HG03439 (cell line): ENCODE measurements at regions not wholly inside any gene's neighbourhood (a gene's known extent, or its start where the extent isn't known, plus 50 kb on each side); places are given as distances from the start of the nearest gene placed in this dataset.
"Not testable (repeated sequence)": the region's sequence is repeated elsewhere in the genome, so short reads cannot be mapped to it uniquely, and the experiment has no call there.

Source experiments
- ATAC-seq: cut with Tn5 transposase; IDR thresholded peaks from one replicate; pipeline ENCODE4 v1.9.1; 2021; ENCODE audit warnings: mild to moderate bottlenecking, moderate library complexity; ENCODE audit not compliant: unreplicated experiment

GRCh38 chr2:878245-878930 is 72.3 kb upstream of the SNTG2 start:
- ATAC-seq = no peak

DNA sequence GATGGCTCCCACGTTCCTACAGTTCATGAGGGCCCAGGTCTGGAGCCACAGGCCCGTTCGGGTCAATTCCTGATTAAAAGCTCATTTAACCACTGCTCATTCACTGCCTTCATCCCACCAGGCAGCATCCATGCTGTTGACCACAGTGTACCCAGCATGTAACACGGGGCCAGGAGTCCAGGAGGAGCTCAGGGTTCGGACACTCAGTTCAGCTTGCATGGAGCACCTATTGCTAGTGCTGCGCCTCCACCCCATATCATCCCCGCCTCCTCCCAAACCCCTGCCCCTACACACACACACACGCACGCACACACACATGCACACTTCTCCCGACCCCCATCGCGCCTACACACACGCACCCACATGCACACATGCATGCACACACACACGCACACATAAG is 72.9 kb upstream of the SNTG2 start:
- no peak for ATAC-seq

- ATAC-seq = no peak
Measured at GRCh38 chr2:875687-876615, 74.7 kb upstream of the SNTG2 start.

- no peak for ATAC-seq
Measured at GRCh38 chr2:873651-874580, 76.7 kb upstream of the SNTG2 start.

DNA sequence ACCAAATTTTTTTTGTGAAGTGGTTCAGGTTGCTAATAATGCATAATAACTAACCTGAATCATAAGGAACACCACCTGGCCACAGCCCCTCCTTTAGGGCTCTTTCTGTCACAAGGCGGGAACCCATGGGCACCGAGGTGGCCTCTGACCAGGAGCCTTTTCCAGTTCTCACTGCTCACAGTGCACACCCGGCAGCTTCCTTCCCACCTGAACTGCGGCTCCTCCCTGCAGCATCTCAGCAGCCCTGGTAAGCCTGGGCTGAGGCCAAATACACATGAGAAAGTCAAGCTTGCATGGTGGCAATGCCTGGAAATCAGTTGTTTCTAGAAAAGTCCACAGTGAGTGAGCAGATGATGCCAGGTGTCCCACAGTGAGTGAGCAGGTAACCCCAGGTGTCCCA is 77.6 kb upstream of the SNTG2 start:
- ATAC-seq = no peak

- no peak for ATAC-seq
Measured at GRCh38 chr2:871926-872680, 78.5 kb upstream of the SNTG2 start.

DNA sequence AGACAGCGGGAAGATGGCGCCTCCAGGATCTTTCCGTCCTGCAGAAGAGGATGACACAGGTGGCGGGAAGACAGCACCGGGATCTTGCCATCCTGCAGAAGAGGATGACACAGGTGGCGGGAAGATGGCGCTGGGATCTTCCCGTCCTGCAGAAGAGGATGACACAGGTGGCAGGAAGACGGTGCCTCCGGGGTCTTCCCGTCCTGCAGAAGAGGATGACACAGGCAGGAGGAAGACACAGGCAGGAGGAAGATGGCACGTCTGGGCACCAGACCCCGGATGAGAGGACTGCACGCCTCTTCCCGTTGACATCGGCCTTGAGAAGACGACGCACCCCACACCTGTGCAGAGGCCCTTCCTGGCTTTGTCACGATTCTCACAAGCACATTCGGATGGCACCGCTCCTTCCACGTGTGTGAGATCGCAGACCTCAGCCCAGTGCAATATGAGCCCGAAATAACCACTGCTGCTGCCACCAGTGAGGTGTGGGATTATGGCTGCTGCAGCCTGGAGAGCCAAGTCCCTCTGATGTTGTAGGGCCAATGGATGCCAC is 79.4 kb upstream of the SNTG2 start:
- no peak for ATAC-seq

- no peak for ATAC-seq
Measured at GRCh38 chr2:870426-870825, 80.2 kb upstream of the SNTG2 start.

DNA sequence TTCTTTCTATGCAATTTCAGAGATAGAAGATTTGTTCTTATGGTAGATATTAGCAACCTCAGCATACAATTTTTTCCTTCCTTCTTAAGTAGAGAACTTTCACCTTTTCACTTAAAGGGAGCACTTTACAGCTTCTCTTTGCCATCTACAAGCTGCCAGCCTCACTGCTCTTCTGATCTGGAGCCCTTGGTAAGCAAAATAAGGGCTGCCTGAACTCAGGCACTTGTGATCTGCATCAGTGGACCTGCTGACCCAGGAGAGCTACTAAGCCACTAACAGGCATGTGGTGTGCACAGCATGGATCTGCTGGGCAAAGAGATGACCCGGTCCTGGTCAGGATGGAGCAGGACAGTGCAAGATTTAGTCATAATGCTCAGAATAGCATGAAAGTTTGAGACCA is 80.8 kb upstream of the SNTG2 start:
- ATAC-seq = no peak

- no peak for ATAC-seq
Measured at GRCh38 chr2:869357-869871, 81.2 kb upstream of the SNTG2 start.

DNA sequence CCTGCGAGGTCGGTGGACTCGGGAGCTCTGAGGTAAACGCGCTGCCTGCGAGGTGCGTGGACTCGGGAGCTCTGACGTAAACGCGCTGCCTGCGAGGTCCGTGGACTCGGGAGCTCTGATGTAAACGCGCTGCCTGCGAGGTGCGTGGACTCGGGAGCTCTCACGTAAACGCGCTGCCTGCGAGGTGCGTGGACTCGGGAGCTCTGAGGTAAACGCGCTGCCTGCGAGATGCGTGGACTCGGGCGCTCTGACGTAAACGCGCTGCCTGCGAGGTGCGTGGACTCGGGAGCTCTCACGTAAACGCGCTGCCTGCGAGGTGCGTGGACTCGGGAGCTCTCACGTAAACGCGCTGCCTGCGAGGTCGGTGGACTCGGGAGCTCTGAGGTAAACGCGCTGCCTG is 81.8 kb upstream of the SNTG2 start:
- ATAC-seq = not testable (repeated sequence)

DNA sequence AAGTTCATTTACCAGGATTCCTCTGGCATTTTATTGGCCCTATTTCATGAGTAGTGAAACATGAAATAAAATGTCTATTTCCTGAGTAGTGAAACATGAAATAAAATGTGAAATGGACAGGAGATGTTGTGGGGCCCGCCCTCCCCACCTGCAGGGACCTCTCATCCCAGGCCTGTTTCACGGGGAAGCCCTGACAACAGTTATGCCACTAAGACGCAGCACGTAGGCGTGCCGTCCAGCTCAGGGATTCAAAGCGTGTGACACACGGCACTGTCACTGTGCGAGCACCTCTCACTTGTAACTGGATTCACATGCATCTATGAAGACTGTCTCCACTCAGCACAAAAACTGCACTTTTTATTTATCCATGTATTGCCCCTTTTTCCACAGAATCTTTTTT is 83.4 kb upstream of the SNTG2 start:
- no peak for ATAC-seq

- no peak for ATAC-seq
Measured at GRCh38 chr2:866887-867286, 83.8 kb upstream of the SNTG2 start.

DNA sequence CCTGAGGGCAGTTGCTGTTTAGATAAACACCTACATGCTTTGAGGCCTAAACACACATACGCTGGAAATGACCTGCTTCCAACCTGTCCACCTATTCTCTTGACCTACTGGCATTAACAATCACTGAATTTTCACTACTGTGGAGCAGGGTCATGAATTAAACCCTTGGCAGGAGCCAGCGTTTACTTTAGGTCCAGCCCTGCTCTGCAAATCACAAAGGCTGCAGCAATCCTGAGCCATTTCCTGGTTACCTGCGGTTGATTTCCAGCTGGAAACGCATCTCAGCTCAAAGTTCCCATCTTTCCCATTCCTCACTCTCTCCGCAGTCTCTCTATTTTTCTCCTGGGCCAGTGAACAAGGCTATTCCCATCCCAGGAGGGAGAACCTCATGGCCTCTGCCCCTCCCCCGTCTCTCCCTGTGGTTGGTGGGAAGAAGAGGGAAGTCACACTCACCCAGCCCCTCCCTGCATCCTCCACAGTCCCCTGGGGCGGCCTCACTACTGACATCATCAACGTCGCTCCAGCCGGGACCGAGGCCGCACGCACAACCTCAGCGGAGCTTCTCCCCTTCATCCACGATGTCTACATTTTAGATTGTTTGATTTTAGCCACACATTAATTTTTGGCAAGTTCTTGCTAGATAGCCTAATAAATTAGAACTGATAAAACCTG is 84.5 kb upstream of the SNTG2 start:
- ATAC-seq = no peak

DNA sequence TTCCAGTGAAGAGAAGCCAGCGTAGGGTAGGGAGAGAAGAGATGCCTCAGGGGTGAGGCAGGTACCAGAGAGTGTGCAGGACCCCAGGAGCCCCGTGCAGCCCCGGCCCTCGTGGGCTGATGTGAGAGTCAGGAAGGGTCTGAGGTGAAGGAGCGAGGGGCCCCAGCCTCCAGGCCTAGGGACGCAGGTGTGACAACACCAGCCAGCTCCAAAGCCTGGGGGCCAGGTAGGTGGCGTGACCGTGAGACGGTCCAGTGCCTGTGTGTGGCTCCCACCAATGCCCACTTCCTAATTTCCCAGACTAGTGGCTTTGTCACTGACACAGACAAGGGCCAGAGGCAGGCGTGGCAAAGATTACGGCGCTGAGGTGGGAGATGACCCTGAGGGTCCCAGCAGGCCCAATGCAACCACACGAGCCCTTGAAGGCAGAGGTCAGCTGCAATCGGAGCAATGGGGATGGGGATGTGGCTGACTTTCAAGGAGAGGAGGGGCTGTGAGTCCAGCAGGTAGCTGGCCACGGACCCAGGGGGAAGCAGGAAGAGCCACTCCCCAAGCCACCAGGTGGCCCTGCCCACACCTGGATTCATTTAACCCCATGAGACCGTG is 86.0 kb upstream of the SNTG2 start:
- ATAC-seq = no peak

GRCh38 chr2:863732-864450 is 86.8 kb upstream of the SNTG2 start:
- ATAC-seq = no peak

- no peak for ATAC-seq
Measured at GRCh38 chr2:862731-863466, 87.8 kb upstream of the SNTG2 start.

GRCh38 chr2:862355-862687 is 88.3 kb upstream of the SNTG2 start:
- no peak for ATAC-seq
